ENCODE measurements at regions not wholly inside any gene's neighbourhood (a gene's known extent, or its start where the extent isn't known, plus 50 kb on each side); places are given as distances from the start of the nearest gene placed in this dataset.
"Not testable (repeated sequence)": the region's sequence is repeated elsewhere in the genome, so short reads cannot be mapped to it uniquely, and the experiment has no call there.

GRCh38 chr5:134471858-134472449 is 53.5 kb upstream of the JADE2 start:
- DNase-seq (ENCODE audit: low read depth, low spot score): not testable (repeated sequence)

GRCh38 chr5:134468921-134469400 is 56.5 kb upstream of the JADE2 start:
- DNase-seq (ENCODE audit: low read depth, low spot score): no peak

GRCh38 chr5:134467231-134467630 is 55.5 kb upstream of the CDKN2AIPNL start:
- no peak for DNase-seq (ENCODE audit: low read depth, low spot score)

GRCh38 chr5:134466241-134467069 is 54.8 kb upstream of the CDKN2AIPNL start:
- DNase-seq (ENCODE audit: low read depth, low spot score): peak; percentile 50

GRCh38 chr5:134465816-134466240 is 54.1 kb upstream of the CDKN2AIPNL start:
- peak; percentile 68 for DNase-seq (ENCODE audit: low read depth, low spot score)

GRCh38 chr5:134464988-134465815 is 53.5 kb upstream of the CDKN2AIPNL start:
- no peak for DNase-seq (ENCODE audit: low read depth, low spot score)

- no peak for DNase-seq (ENCODE audit: low read depth, low spot score)
Measured at GRCh38 chr5:134463991-134464760, 52.5 kb upstream of the CDKN2AIPNL start.

GRCh38 chr5:134463176-134463720 is 51.6 kb upstream of the CDKN2AIPNL start:
- DNase-seq (ENCODE audit: low read depth, low spot score): no peak

GRCh38 chr5:134462761-134463160 is 51.1 kb upstream of the CDKN2AIPNL start:
- no peak for DNase-seq (ENCODE audit: low read depth, low spot score)

GRCh38 chr5:134462047-134462575 is 50.4 kb upstream of the CDKN2AIPNL start:
- no peak for DNase-seq (ENCODE audit: low read depth, low spot score)

All from pulmonary artery endothelial cell (primary cell).